ENCODE measurements at regions not wholly inside any gene's neighbourhood (a gene's known extent, or its start where the extent isn't known, plus 50 kb on each side); places are given as distances from the start of the nearest gene placed in this dataset.

DNA sequence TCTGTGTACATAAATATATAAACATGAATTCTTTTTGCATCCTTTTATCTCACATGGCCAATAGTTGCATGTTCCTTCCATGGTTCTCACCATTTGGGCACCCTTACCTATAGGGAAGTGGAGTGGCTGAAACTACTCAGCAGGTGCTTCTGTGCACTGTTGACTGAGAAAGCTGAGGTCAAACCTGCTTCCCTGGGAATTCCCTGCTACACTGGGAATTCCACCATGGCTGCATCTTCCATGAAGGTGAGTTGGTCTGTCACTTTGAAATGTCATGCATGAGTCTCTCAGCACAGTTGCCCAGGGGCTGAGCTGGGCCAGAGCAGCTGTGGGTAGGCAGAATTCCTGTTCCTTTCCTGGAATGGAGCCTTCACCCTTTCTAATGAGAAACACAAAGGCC, 193.8 kb upstream of the PRSS16 start:
- no peak for DNase-seq

GRCh38 chr6:27056615-27057014, 190.9 kb upstream of the PRSS16 start:
- no peak for DNase-seq

- no peak for DNase-seq
Measured at GRCh38 chr6:27059621-27060425, 187.7 kb upstream of the PRSS16 start.

DNA sequence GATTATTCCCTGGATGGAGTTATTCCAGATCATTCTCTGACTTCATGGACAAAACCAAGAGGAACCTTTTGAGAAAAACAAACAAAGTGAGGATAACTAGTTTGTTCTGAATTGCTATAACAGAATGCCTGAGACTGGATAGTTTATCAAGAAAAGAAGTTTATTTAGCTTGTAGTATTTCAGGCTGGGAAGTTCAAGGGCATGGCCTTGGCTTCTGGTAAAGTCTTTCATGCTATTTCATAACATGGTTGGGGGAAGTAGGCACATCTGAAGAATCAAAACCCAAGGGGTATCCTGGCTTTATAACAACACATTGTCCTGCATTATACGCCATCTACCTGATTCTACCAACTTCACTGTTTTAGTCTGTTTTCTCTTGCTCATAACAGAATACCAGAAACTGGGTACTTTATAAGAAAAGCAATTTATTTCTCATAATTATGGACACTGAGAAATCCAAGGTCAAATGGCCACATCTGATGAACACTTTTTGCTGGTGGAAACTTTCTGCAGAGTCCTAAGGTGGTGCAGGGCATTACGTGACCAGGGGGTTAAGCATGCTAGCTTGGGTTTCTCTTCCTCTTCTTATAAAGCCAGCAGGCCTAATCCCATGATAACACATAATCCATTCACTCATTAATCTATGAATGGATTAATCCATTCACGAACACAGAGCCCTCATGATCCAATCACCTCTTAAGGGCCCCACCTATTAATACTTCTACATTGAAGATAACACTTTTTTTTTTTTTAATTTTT, 186.1 kb upstream of the PRSS16 start:
- no peak for DNase-seq

- DNase-seq = no peak
Measured at GRCh38 chr6:27062755-27063154, 184.7 kb upstream of the PRSS16 start.

DNA sequence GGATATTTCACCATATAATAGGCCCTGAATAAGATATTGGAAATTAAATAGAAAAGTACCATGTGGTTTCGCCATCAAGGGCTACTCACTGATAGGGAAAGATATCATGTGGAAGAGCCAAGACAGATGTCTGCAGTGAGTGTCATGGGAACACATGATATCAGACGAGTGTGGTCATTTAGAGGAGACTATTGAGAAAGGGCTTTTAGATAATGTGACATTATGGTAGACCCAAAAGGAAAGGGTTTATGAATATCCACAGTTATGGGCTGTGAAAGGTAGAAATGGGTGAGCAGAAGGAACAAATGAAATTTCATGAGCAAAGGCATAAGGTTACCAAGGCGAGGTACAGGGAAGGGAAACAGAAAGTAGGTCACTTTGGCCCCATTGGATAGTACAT, 182.3 kb upstream of the PRSS16 start:
- DNase-seq = peak; percentile 47

- no peak for DNase-seq
Measured at GRCh38 chr6:27066381-27066780, 181.1 kb upstream of the PRSS16 start.

- no peak for DNase-seq
Measured at GRCh38 chr6:27066802-27067201, 180.7 kb upstream of the PRSS16 start.

- DNase-seq = no peak
Measured at GRCh38 chr6:27073441-27073840, 174.1 kb upstream of the PRSS16 start.

GRCh38 chr6:27076116-27076515, 171.4 kb upstream of the PRSS16 start:
- DNase-seq = no peak

GRCh38 chr6:27078734-27079357, 168.7 kb upstream of the PRSS16 start:
- DNase-seq = peak; percentile 85

GRCh38 chr6:27081188-27081587, 166.3 kb upstream of the PRSS16 start:
- no peak for DNase-seq

DNA sequence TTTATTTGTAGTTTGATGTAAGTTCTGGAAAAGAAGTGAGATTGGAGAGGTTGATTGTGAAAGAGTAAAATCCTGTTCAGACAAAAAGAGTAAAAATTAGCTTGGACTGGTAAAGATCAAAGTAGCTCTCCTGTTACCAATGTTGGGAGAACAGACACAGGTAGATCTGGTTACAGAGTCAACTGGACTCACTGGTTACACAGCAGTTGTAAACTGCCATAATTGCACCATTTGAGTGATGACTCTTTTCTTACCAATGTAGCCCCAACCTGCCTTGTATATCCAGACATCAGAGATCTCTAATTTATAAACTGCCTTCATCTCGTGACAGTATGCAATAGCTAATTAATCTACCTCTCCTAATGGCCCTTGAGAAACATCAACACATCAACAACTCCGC, 165.6 kb upstream of the PRSS16 start:
- no peak for DNase-seq

DNA sequence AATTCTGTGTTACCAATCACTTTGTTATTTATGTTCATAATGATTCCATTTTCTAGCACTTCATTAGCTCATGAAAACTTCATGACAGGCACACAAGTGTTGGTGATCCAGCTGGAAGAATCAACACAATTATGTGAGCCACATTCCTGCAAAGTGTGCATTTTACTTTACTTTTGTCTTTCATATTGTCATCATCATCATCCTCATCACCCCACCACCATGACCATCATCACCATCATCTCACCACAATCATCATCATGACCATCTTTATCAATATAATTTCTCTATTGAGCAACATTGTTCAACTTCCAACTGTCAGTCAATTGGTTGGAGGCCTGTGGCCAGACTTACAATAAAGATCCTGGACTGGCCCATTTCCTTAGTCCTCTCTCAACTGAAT, 159.4 kb upstream of the PRSS16 start:
- DNase-seq = no peak

- DNase-seq = peak; percentile 88
Measured at GRCh38 chr6:27091661-27092315, 155.7 kb upstream of the PRSS16 start.

- no peak for DNase-seq
Measured at GRCh38 chr6:27092316-27092692, 155.2 kb upstream of the PRSS16 start.

- no peak for DNase-seq
Measured at GRCh38 chr6:27095914-27096313, 151.6 kb upstream of the PRSS16 start.

DNA sequence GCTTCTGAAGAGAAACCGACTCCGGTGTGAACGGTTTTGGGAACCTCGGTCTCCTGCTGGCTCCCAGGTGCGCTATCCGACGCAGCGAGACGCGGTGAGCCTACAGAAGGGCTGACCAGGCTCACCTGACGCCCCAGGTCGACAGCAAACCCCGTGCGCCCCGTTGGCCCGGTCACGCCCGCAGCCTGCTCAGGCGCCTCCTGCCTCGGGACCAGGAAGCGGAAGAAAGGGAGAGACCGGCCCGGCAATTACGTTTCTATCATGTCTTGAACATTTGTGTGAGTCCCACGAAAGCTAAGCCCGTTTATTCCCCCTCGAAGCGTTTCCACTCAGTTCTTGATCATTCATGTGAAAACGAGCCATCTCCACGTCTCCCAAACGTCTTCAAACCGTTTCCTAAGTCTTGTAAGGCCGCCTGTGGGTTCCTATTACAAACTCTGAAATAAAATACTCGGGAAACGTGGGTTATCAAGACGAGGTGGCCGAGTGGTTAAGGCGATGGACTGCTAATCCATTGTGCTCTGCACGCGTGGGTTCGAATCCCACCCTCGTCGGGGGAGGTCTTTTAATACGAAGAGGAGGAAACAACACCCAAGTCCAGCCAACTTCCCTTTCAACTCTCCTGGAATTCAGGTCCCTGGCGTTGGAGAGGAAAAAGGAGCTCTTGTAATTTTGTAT, 150.5 kb upstream of the PRSS16 start:
- peak; percentile 78 for DNase-seq

GRCh38 chr6:27098956-27099355, 148.5 kb upstream of the PRSS16 start:
- DNase-seq = no peak

DNA sequence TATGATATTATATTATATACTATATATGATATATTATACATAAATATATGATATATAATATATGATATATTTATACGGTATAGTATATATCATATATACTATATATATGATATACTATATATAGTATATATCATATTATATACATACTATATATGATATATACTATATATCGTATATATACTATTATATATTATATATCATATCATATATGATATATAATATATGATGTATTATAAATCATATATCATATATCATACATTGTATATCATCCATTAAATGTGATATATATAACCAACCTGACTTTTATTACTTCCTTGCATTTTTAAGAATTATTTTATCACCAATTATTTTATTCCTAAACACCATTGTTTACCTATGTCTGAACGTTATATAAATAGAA, 146.6 kb upstream of the PRSS16 start:
- DNase-seq = no peak

DNA sequence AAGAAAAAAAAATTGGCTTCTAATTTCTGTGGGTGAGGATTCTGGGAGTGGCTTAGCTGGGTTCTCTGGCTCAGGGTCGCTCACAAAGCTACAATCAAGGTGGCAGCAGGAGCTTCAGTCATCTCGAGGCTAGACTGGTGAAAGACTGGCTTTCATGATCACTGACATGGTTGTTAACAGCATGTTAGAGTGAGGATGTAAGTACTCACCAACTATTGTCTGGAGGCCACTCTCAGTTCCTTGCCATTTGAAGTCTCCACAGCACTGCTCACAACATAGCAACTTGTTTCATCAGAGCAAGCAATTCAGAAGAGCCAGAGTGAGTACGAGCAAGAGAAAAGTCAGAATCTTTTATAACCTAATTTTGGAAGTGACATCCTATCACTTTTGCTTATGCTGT, 145.7 kb upstream of the PRSS16 start:
- no peak for DNase-seq

DNA sequence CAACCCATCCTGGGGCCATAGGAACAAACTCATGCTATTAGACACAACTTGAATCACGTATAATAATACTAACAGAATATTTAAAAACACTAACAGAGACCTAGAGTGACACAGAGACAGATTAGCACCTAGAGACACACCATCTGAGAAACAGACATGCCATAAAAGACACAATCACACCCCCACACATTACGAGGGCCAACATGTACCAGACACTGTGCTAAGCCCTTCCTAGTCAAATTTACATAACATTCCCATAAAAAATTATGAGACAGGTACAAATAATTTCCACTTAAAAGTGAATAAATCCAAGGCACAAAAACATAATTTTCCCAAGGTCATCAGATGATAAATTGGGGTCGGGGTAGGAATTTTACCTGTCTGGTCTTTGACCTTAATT, 141.1 kb upstream of the PRSS16 start:
- DNase-seq = no peak

GRCh38 chr6:27111743-27112142, 135.8 kb upstream of the PRSS16 start:
- no peak for DNase-seq

All from hematopoietic multipotent progenitor cell treated with erythropoietin and hydrocortisone succinate and interleukin-3 and kit ligand, for 6 days (in vitro differentiated cells).